ENCODE measurements at regions not wholly inside any gene's neighbourhood (a gene's known extent, or its start where the extent isn't known, plus 50 kb on each side); places are given as distances from the start of the nearest gene placed in this dataset.

GRCh38 chr4:167428156-167428555 lies 193.9 kb upstream of the SPOCK3 start:
- TF ChIP-seq POLR2AphosphoS5 (IDR thresholded peaks at IDR 0.05; ENCODE audit: low read depth, low read length) (no peak), POLR2A (IDR thresholded peaks at IDR 0.05; ENCODE audit: low read depth, low read length) (no peak), SPI1 (IDR thresholded peaks at IDR 0.05; ENCODE audit: low read depth, low read length) (no peak)

Data from GM12891 (cell line).